ENCODE measurements at regions not wholly inside any gene's neighbourhood (a gene's known extent, or its start where the extent isn't known, plus 50 kb on each side); places are given as distances from the start of the nearest gene placed in this dataset.

DNA sequence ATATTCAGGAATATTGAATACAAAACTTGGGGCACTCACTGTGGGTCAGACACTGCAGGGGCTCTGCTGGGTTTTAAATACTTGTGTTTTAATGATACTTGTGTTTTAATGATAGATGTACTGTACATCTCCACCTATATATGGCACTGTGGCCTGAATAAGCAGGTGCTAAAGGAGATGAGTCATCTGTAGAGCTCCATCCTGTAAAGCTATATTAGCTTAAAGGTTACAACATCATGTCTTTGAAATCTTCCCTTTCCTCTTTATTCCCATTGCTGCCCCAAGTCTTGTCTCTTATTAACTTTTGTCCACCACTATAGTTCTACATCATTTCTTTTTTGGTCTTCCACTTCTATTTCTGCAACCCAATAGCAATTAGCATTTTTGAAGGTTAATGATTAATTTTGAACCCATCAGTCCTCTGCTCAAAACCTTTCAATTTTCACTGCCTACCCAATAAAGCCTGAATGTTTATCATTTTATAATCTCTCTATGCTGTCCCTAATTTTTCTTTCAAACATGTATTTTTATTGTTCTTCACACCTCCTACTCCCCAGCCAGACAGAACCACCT lies 113.3 kb upstream of the PTGFR start:
- TF ChIP-seq POLR2AphosphoS5 (IDR thresholded peaks at IDR 0.05; ENCODE audit: low read depth) (no peak), GABPA (IDR thresholded peaks at IDR 0.05; ENCODE audit: low read depth) (no peak)
- TF ChIP-seq, protein P1, sequence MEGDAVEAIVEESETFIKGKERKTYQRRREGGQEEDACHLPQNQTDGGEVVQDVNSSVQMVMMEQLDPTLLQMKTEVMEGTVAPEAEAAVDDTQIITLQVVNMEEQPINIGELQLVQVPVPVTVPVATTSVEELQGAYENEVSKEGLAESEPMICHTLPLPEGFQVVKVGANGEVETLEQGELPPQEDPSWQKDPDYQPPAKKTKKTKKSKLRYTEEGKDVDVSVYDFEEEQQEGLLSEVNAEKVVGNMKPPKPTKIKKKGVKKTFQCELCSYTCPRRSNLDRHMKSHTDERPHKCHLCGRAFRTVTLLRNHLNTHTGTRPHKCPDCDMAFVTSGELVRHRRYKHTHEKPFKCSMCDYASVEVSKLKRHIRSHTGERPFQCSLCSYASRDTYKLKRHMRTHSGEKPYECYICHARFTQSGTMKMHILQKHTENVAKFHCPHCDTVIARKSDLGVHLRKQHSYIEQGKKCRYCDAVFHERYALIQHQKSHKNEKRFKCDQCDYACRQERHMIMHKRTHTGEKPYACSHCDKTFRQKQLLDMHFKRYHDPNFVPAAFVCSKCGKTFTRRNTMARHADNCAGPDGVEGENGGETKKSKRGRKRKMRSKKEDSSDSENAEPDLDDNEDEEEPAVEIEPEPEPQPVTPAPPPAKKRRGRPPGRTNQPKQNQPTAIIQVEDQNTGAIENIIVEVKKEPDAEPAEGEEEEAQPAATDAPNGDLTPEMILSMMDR (IDR thresholded peaks at IDR 0.05; ENCODE audit: insufficient read depth, low read length) = no peak
- TF ChIP-seq, protein P2, sequence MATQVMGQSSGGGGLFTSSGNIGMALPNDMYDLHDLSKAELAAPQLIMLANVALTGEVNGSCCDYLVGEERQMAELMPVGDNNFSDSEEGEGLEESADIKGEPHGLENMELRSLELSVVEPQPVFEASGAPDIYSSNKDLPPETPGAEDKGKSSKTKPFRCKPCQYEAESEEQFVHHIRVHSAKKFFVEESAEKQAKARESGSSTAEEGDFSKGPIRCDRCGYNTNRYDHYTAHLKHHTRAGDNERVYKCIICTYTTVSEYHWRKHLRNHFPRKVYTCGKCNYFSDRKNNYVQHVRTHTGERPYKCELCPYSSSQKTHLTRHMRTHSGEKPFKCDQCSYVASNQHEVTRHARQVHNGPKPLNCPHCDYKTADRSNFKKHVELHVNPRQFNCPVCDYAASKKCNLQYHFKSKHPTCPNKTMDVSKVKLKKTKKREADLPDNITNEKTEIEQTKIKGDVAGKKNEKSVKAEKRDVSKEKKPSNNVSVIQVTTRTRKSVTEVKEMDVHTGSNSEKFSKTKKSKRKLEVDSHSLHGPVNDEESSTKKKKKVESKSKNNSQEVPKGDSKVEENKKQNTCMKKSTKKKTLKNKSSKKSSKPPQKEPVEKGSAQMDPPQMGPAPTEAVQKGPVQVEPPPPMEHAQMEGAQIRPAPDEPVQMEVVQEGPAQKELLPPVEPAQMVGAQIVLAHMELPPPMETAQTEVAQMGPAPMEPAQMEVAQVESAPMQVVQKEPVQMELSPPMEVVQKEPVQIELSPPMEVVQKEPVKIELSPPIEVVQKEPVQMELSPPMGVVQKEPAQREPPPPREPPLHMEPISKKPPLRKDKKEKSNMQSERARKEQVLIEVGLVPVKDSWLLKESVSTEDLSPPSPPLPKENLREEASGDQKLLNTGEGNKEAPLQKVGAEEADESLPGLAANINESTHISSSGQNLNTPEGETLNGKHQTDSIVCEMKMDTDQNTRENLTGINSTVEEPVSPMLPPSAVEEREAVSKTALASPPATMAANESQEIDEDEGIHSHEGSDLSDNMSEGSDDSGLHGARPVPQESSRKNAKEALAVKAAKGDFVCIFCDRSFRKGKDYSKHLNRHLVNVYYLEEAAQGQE (IDR thresholded peaks at IDR 0.05; ENCODE audit: insufficient replicate concordance, low read depth) = no peak

Measured in HL-60 (cell line).